GM19455 (cell line): ENCODE measurements at regions not wholly inside any gene's neighbourhood (a gene's known extent, or its start where the extent isn't known, plus 50 kb on each side); places are given as distances from the start of the nearest gene placed in this dataset.

Experiments used
- ATAC-seq: cut with Tn5 transposase; IDR thresholded peaks from one replicate; pipeline ENCODE4 v1.9.1; 2021; ENCODE audit not compliant: unreplicated experiment

GRCh38 chr16:86370062-86370461 is 140.3 kb upstream of the FOXF1 start:
- no peak for ATAC-seq

DNA sequence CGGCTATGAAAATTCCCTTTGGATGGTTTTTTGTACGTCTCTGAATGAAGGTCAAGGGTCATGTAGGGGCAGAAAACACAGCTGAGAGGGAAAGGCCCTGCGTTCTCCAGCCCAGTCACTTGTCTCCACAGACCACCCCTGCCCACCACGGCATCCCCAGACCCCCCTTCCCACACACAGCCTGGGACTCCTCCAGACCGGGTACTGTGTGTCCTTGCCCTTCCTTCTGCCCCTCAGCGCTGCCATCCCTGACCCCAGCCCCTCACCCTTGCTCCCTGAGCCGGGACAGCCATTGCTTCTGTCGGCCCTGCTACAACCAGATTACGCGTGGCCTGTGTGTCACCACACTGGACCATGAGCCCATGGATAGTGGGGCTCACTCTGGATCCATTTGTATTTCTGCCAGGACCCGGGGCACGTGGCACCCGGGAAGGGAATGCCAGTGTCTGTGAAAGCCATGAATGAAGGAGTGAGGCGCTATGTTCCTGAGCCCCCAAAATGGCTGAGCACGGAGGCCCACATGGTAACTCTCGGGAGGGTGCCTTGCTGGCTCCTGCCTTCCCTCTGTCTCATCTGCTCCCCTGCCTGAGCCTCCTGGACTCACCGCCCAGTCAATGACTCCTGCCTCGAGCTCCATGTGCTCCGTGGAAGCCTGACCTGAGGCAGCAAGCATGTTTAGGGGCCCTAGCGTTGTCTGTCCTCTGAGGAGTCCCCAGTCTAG is 139.1 kb upstream of the FOXF1 start:
- no peak for ATAC-seq

GRCh38 chr16:86372193-86372592 is 138.1 kb upstream of the FOXF1 start:
- no peak for ATAC-seq

DNA sequence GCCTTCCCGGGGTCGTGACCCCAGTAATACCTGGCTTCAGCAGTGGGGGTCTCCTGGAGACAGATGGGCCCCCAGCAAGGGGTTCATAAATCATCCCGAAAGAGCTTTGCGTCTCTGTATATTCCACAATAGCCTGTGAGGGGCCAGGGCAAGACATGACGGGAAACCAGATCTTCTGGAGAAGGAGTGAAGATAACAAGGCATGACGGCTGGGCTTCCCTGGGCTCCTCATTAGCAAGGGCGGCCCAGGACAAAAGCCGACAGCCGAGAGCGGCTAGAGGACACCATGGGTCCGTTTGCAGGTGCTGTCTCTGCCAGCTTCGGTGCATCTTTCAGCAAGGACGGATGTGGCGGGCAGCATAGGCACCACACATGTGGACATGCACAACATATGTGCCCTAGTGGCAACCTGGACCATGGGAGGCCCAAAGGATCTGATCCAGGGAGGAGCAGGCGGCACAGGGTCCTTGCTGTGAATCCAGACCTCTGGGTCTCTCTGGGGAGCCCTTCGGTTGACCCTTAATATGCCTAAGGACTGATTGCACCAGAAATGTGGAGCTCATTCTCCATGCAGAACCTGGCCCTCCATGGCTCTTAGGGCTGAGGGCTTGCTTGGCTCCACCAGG is 136.9 kb upstream of the FOXF1 start:
- ATAC-seq = no peak

DNA sequence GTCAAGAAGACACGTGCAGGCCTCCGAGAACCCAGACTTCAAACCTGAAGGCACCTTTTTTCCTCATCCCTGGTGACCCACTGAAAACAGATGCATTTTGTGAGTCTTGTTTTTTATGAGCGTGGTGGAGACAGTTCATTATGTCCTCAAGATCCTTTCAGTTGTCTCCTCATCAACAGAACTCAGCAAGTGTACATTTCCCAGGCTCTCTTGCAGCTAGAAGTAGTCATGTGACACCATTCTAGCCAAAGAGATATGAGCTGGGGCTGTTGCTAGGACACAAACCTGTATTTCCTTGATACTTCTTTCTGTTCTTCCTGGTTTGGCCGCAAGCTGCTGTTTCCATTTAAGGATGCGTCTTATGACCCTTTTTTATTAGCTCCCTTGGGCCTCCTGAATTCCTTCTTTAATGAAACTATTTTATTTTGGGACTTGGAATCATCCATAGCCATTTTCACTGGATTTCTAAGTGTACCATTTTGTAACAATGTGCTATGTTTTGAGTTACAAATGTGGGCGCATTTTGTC is 135.7 kb upstream of the FOXF1 start:
- ATAC-seq = no peak

DNA sequence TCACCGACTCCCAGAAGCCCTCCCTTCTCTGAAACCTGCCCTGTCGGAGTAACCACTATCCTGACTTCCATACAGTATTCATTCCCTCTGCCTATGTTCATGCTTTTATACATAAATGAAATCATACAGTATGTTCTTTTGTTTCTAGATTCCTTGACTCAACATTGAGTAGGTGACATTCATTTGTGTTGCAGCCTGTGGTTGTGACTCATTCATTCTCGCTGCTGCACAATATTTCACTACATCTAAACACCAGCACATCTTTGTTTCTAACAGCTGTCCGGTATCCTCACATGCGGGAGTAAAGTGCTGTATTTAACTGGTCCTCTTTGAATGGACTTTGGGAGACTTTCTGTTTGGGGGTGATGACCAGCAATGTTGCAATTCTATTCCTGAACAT is 135.0 kb upstream of the FOXF1 start:
- no peak for ATAC-seq

DNA sequence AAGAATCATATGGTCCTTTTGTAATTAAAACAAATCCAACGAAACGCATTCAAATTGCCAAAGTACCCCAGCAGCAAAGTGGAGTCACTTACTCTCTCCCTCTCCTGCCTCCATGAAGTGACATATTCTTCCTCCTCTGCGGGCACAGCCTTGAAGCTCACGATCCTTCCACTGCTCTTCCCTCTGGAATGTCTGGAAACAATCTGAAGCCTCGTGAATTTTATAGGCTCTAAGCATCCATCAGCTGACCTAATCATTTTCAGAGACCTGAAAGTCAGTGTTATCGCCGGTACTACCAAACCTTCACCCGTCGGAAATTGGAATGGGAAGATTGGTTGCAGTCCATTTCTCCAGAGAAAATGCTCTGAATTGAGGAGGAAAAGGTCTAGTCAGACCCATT is 134.5 kb upstream of the FOXF1 start:
- ATAC-seq = no peak

- ATAC-seq = no peak
Observed at GRCh38 chr16:86376837-86377236, 133.5 kb upstream of the FOXF1 start.

DNA sequence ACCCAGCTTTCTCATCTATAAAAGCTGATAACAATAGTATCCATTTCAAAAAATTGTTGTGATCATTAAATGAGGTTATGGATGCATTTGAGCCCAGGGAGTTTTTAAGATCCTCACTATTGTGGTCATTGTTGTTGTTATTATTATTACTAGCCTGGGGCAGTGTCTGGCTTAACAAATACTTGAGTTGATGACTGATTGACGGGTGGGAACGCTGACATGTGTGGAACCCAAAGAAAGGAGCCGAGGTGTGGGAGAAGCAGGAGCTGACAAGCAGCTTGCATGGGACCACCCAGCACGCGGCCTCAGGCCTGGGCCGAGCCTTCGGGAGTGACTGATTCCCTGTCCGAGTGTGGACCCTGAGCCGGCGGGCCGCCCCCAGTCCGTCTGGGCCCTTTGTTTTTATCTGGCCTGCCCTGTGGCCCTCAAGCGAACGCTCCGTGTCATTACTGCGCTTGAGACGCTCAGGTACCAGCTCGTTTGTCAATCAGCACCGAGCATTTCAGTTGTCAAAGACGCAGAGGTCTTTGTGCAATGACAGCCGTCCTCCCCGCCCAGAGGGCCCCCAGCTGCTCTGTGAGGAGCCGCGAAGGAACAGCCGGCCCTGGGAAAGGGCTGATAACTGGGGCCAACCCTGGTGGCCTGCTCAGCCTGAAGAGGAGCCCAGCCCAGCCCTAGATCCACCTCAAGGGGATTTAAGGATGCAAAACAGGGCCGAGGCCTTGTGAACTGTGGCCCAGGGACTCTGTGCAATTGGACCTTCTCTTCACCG is 132.9 kb upstream of the FOXF1 start:
- no peak for ATAC-seq

DNA sequence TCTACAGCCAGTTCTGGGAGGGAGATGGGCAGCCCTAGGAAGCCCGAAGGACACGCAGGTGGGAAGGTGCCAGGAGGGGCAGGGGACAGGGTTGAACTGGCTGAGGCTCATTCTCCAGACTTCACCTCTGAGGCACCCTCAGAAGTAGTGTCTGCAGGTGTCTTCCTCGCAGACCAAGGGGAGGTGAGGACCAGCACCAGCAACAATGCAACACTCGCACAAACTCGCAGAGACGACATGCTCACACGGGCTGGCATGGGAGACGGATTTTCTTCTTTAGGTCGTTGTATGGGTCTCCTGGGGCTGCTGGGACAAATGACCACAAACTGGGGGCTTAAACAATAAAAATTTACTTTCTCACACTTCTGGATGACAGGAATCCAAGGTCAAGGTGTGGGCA is 132.2 kb upstream of the FOXF1 start:
- no peak for ATAC-seq

GRCh38 chr16:86378831-86379504 is 131.4 kb upstream of the FOXF1 start:
- ATAC-seq = no peak

- ATAC-seq = no peak
Observed at GRCh38 chr16:86379505-86379846, 130.9 kb upstream of the FOXF1 start.

DNA sequence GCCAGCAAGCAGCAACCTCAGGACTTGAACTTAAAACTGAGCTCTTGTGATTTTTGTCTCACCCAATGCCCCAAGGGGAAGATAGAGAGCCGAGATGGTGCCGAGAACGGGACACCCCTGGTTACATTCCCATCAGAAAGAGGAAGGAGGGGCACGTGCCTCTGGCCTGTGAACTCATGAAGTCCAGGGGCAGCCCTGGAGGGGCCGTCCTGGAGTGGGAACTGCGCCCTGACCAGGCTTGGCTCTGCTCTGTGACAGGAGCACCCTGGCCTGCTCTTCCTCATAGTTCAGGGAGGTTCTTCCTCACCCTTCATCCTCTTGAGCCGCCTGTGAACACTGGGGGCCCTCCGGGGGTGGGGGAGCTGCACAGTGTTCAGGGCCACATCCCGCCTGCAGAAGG is 130.3 kb upstream of the FOXF1 start:
- ATAC-seq = no peak

DNA sequence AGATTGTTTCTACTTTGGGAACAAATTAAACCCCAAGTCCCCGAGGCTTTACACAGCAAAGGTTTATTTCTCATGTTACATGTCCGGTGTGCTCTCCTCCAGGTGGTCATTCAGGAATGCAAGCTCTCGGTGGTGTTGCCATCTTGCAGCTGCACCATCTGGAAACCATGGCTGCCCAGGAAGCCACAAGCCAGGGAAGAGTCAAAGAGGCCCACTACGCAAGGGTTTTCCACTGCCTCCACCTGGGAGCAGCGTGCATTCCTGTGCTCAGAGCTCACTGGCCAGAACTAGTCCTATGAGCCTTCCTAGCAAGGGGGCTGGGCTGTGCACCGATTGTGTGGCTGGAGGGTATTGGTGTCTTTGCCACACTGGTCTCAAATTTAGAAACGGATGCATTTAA is 128.8 kb upstream of the FOXF1 start:
- ATAC-seq = no peak

DNA sequence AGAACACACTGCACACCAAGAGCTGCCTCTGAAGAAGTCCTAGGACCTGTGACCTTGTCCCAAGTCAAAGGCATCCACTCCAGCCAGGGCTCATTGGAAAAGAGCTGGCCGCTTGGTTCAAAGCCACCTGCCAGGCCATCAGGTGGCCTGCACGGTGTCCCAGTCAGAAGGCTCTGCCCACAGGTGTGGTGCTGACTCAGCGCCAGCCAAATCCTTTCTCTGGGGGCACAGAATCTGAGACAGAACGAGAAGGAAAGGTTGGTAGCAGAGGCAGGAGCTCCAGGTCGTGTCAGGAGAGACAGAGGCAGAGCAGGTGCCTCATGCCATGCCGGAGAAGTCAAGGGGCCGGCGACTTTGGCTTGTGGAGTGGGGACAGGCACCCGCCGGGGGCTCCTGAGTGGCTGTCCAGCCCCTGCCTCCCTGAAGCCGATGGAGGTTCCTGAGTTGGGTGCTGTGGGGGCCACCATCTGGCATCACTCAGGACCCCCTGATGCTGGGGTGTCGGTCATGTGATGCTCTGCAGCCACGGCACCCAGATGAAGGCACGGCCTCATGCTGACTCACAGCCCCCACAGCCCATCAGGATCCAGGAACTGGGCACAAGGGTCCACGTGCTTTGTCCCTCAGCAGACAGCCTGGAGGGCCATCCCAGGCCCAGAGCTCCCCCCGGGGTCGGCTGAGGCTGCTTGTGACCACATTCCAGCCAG is 128.1 kb upstream of the FOXF1 start:
- ATAC-seq = no peak

DNA sequence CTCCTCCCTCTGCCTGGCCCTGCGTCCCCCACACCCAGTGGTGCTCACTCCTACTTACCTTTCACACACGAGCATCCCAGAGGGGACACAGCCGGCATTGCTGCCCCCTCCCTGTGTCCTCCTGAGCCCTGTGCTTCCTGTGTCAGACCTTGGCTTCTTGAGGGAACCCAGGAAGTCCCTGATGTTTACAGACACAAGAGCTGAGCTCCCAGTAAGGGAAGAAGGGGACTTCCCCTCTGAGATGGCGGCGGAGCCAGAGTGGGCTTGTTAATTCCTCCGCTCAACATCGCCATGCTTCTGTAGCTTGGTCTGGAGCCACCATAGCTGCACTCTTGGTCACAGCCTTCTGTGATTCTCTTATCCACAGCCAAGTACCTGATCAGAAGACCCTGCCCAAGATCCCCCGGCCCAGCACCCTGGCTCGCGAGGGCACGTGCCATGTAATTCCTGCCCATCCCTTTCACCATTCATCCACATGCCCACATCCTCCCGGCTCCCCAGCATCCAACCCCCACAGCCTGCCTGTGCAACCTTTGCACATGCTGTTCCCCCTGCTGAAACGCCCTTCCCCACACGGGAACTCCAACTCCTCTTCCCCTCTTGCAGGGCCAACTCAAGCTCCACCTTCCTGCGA is 127.4 kb upstream of the FOXF1 start:
- ATAC-seq = no peak

- ATAC-seq = no peak
Observed at GRCh38 chr16:86383488-86384262, 126.7 kb upstream of the FOXF1 start.

- ATAC-seq = no peak
Observed at GRCh38 chr16:86384263-86384649, 126.1 kb upstream of the FOXF1 start.

DNA sequence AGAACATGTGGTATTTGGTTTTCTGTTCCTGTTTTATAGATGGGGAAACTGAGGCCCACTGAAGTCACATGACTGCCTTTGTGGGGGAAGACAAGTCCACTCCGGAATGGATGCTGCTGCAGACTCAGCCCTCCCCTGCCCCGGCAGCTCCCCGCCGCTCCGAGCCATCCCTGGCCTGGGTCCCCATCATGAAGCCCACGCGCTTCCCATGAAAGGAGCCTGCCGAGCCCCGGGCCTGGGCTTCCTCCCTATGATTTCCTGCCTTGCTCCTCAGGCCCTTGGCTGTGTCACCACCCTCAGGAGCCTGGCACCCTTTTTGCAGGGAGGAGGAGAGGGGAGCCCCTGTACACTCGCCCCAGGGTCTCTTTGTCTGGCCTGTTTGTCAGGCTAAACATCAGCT is 125.3 kb upstream of the FOXF1 start:
- no peak for ATAC-seq
